HG03045 (cell line): ENCODE measurements at regions not wholly inside any gene's neighbourhood (a gene's known extent, or its start where the extent isn't known, plus 50 kb on each side); places are given as distances from the start of the nearest gene placed in this dataset.

Experiments
- ATAC-seq: cut with Tn5 transposase; IDR thresholded peaks from one replicate; pipeline ENCODE4 v1.9.1; 2021; ENCODE audit warnings: mild to moderate bottlenecking, moderate library complexity; ENCODE audit not compliant: unreplicated experiment

- no peak for ATAC-seq
Observed at GRCh38 chr10:129416956-129417765, 49.9 kb upstream of the MGMT start.
